Posterior cingulate gyrus (tissue), 11 donors: ENCODE measurements at regions not wholly inside any gene's neighbourhood (a gene's known extent, or its start where the extent isn't known, plus 50 kb on each side); places are given as distances from the start of the nearest gene placed in this dataset.

Experiments used
- DNase-seq, 10 donors: peaks; one replicate each; pipeline versions ENCODE4 v3.0.0 to v3.0.0-alpha.2; 2020 to 2021; ENCODE audit warnings: mixed read lengths in 3 of 10
- intact Hi-C: fragments of 100-400 bp; cut with DNase I; formaldehyde crosslinking; loops from one replicate; pipeline ENCODE4 v1.15.1; 2023

DNA sequence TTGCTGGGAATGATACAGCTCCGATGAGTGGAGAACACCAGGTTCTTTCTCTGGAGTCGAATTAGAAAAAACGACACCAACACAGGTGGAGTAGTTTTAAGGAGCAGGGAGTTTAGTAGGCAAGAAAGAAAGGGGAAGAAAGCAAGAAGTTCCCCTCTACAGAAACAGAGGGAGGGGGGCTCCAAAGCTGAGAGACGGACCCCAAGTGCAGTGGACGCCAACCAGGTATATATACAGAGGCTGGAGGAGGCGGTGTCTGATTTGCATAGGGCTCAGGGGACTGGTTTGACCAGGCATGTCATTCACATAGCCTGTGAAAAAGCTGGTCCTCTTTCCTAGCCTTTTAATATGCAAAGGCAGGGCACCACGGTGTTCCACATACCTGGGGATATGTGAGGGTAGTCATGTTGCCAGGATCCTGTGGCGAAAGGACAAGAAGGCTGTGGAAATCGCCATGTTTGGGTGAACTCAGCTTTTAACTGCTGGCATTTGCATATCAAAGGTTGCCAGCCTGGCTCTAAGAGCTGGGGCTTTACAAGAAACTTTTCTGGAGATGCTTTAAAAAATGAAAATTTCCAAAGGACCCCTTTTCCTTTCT is 887.4 kb upstream of the EPHA6 start:
- intact Hi-C loops, result no loop called here
- DNase-seq, result no peak

DNA sequence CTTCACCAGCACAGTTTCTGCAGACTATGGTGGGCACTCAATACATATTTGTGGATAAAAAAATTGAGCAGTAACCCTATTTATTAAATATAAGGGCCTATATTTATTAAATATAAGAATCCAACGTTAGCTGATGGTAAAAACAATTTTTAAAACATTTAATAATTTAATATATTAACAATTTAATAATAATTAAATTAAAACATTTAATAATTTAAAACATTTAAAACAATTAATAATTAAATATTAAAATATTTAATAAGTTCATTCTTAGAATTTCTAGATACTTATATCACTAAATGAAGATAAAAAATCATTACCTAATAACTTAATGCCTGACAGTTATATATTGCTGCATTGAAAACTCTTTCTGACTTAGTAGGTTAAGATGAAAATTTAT is 880.2 kb upstream of the EPHA6 start:
- intact Hi-C loops, result no loop called here
- DNase-seq, result no peak

DNA sequence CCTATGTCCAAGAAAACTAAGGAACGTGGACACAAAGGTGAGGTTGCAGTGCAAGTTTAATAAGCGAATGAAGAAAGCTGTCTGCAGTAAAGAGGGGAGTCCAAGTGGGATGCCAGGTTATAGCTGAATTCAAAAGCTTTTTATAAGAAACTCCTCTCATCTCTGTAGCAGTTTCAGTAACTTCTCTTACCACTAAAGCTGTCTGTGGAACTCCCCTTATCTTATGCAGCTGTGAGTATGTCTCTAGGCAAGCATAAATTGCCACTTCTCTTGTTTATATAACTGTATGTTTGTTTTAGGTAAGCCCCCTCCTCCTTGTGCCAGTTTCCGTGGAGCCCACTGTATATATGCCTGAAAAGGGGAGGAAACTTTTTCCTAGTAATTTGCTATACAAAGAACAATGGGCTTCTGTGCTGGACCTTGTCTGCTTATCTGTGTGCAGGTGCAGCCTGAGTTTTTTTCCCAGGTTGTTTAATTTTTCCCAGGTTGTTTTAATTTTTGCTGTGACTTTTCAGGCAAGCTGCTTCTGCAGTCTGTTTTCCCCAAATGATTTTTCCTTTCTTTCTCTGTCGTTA is 875.1 kb upstream of the EPHA6 start:
- intact Hi-C loops, result no loop called here
- no peak for DNase-seq

DNA sequence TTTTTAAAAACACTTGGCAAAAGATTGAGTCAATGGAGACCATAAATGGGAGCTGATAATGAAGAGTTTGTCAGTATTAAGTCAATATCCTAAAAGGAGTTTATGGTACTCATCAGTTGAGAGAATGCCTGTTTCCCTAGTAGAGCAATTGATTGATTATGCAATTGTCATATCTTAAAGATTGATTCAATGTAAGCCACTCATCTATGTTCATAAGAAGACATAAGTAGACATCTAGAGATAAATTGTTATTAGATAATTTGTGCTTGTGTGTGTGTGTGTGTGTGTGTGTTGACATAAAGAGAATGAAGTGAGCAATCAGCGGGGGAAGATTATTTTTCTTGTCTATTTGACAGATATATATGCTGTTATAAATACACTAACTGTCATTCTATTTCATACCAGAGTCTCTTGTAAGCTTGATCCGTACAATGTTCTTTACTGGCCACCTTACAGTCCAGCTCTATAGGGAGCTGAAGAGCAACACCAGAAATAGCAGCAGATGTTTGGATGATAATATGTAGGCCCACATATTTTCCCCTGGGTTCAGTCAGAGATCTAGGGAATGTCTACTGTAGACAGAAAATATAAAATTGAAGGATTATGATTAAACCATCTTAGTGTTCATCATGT is 848.6 kb upstream of the EPHA6 start:
- intact Hi-C loops, result no loop called here
- DNase-seq, result no peak

DNA sequence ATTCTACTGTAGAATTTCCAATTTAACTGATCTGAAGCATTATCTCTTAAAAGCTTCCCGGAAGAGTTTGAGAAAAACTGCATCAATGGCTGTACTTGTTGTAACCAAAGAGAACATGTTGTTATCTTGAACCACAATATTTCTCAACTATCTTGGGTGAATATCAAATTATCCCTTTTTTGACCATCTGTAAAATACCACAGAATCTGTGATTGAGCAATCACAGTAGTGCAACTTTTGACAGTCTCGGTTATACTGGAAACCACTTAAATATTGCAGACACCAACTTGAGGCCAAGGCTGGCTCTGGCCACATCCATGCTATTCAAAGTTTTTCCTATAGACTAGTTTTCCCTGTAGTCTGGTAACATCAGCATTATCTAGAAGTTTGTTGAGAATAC is 842.8 kb upstream of the EPHA6 start:
- no peak for DNase-seq
- intact Hi-C loops, result no loop called here

DNA sequence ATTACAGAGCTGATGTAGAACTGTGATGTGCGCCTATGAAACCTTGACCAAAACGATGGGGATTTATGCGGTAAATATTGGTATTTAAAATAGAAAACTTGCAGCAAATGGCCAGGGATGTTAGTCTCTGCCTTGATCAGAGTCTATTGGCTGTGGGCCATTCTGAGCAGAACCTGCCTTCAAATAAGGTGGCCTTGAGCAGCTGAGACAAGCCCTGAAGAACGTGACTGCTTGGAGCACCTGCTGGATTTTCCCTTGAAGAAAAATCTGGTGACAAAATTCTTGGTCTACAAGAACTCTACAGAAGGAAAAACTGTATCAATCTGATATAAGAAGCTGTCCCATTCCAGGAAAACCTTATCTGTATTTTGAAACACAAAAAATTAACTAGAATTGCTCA is 820.1 kb upstream of the EPHA6 start:
- intact Hi-C loops, result no loop called here
- no peak for DNase-seq

DNA sequence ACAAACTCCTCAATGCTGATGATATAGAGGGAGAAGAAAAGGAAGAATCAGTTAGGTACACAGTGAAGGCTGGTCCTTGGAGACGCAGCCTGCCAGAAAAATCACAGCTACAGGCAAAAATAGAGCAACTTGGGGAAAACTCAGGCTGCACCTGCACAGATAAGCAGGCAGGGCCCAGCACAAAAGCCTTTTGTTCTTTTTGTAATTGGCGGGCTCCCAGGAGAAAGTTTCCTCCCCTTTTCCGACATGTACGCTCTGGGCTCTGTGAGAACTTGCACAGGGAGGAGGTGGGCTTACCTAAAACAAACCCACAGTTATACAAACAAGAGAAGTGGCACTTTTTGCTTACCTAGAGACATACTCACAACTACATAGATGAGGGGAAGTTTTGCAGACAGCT is 813.4 kb upstream of the EPHA6 start:
- no peak for DNase-seq
- intact Hi-C loops, result no loop called here

DNA sequence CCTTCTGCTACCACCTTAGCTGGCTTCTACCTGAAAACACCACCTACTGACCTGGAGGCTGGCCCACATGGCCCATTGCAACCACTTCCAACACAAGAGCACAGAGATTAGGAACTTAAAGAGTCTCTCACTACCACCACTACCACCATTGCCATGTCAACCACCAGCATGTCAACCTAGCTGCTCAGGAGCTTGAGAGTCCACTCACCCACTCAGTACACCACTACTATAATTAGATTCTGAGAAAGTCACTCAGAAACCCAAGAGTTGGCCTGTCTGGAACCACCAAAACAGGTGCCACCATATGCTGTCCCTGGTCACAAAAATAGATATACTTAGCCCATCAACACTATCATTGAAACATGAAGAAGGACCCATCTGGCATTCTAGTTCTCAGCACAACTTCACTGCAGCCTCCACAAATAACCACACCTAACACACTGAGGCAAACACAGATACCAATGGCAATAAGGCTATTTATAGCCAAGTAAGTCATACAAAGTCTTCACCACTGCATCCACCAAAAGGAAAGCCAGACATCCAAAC is 806.7 kb upstream of the EPHA6 start:
- no peak for DNase-seq
- intact Hi-C loops, result no loop called here

DNA sequence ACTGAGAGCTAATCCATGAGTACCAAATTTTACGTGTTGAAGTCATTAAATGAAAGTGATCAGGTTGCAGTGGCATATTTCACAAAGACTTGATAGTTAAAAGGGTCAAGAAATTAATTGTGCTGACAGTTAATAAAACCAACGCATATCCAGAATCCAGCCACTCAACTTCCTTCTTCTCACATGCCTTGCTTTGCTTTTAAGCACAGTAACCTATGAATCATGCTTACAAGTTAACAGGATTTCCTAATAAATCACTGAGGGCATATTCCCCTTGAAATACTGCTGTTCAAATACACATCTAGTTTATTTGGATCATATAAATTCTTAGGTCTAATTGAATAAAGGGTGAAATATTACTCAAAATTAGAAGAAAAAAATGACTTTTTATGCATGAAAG is 801.5 kb upstream of the EPHA6 start:
- intact Hi-C loops, result no loop called here
- DNase-seq, result no peak

DNA sequence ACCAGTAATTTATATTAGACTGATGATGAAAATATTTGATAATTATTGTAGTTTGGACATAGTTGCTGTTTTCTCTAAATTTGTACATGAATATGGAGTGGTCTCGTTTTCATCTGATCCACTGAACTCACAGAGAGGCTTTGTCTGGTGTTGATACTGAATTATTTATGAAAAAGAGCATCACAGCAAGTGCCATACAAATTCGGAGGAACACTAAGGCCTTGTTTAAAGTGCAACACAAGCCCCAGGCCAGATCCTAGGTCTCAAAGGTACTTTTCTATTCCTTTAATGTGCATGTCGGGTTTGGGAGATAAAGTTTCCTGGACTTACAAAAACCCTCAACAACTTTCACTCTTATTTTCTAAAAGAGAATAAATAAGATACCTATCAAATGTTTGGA is 796.8 kb upstream of the EPHA6 start:
- intact Hi-C loops, result no loop called here
- no peak for DNase-seq

DNA sequence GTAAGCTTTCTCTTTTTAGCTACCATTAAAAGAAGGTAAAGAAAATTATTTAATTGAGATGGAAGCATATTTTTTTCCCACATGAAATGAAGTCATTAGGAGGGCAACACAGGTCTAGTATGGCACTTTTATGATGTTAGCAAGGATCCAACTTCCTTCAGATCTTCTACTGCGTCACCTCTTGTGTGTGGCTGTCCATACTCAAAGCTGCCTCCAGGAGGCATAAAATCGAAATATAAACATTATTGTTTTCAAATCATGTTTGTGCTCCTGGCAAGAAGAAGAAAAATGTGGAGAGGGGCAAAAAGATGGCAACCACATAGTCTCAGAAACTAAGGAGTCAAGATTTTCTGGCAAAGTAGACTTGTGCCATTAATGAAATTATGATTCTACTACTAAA is 791.7 kb upstream of the EPHA6 start:
- DNase-seq, result no peak
- intact Hi-C loops, result no loop called here

DNA sequence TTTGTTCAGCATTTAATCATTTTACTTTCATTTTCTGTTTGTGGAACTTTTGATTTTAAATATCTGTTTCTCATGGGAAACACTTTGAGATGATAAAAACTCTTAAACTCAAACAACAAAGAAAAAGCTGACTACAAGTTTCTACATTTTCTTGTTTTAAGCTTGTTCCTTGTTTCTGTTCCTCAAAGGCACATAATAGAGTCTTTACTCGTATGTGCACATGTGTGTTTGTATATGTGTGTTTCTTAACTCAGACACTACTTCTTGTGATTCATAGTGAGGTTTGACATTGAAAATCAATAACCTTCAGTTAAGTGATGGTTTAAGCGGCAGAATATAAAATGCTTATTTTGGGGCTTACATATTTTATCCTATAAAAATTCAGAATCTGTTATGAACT is 786.7 kb upstream of the EPHA6 start:
- DNase-seq, result no peak
- intact Hi-C loops, result no loop called here

DNA sequence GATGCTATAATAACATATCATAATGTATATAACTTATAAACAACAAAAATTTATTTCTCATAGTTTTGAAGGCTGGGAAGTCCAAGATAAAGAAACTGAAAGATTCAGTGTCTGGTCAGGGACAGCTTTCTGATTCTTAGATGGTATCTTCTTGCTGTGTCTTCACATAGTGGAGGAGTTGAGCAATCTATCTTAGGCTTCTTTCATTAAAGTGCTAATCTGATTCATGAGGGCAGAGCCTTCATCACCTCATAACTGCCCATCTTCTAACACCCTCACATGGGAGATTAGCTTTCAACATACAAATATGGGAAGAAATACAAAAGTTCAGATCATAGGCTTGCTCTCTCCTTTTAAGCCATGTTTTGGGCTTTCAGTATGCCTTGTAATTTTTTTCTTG is 774.8 kb upstream of the EPHA6 start:
- intact Hi-C loops, result no loop called here

DNA sequence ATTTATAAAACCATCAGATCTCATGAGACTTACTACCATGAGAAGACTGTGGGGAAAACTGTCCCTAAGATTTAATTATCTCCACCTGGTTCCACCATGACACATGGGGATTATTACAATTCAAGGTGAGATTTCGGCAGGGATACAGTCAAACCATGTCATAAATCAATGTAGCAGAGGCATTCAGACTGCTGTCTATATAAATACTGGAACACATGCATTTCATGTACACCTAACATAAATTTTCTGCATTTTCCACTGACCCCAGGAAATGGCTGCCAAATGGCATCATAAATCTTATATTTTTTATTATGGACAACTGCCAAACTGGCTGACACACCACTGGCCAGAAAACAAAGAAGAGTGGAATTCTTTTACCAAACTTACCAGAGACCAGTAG is 755.1 kb upstream of the EPHA6 start:
- intact Hi-C loops, result no loop called here
- no peak for DNase-seq

More for the DNA sequence above, 774.8 kb upstream of the EPHA6 start:
- DNase-seq, result no peak

DNA sequence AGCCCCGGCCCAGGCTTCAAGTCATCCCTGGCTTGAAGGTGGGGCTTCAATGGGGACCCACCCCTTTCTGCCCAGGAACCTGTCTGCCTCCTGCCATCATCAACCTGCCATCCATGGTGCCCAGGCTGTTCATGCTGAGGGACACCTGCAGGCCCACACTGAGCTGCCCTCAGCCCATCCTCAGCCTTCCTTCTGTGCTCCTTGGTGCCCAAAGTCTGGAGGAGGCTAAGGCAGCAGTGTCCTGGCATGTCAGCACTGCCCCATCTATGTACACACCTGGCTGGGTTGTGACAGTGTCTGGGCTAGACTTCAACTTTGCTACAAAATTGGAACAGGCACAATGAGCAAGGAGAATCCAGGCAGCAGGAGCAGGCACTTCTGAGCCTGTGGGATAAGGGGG is 745.3 kb upstream of the EPHA6 start:
- intact Hi-C loops, result no loop called here
- DNase-seq, result no peak

DNA sequence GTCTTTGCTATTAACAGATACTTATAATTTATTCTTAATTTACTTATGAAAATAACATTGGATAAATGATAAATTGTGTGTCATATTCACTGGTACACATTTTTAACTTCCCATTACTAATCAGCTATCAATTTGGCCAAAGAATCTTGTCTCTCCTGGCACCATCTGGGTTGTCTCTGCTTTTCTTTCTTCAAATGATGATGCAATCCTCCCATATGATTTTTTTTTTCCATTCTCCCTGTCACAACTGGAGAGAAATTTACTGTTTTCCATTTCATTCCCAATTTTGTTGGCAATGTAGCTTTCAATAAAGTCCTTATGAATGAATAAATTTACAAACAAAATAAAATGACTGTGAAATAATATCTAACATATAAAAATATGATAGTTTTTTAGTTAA is 743.7 kb upstream of the EPHA6 start:
- intact Hi-C loops, result no loop called here
- DNase-seq, result no peak

DNA sequence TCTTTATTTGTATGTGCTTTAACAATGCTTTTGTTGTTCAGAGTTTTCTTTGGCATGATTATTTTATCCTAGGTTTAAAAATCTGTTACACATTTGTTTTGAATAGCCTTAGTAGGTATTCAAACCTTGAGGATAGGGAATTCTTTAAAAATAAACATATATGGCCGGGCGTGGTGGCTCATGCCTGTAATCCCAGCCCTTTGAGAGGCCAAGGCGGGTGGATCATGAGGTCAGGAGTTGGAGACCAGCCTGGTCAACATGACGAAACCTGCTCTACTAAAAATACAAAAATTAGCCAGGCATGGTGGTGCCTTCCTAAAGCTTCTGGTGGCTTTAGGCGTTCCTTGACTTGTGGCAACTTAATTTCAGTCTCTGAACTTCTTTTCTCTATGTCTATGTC is 743.3 kb upstream of the EPHA6 start:
- no peak for DNase-seq
- intact Hi-C loops, result no loop called here

DNA sequence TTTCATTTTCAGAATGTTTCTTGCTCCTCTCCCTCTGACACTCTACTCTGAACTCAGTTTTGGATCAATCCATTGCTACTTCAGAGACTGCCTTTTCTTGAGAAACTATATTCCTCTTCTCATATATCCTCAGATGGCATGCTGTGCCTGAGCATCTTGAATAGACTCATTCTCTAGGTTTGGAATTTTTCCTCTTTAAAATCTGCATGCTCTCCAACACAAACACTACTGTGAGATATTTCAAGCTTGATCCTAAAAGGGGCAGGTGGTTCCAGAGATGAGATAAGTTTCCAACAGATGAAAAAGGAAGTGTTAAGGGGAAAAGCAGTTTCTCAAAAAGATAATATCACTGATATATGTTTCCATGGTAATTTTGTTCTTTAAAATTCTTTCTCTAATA is 742.2 kb upstream of the EPHA6 start:
- no peak for DNase-seq
- intact Hi-C loops, result no loop called here

DNA sequence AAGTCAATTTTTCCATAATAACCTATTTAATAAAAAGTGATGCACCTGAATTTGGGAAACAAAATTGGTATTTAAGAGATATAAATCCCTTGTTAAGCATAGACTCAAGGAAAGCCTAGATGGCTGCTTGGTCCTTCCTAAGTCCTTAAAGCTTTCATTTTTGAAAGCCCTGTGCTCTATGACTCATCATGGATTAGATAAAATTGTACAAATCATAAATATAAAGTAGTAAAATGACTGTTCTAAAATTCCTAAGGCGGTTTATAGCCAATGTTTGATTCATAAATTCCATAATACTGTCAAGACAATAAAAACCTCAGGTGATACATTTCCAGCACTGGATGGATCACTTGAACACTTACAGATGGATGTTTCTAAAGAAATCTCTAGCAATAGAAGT is 730.8 kb upstream of the EPHA6 start:
- intact Hi-C loops, result no loop called here
- DNase-seq, result no peak

DNA sequence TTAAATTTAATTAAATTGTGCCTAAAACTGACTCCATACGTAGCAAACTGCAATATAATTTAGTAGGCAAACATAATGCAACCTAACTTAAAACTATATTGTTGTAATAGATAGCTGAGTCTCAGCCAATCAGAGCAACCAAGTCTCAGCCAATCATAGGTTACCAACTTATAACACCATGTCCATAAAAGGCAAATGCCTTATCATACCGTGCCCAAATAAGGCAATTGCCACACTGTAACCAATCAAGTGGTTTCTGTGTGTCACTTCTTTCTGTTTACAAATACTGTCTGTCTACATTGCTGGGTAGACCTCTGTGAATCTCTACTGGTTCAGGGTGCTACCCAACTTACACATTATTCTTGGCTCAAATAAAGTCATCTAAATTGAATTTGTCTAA is 728.4 kb upstream of the EPHA6 start:
- intact Hi-C loops, result no loop called here
- no peak for DNase-seq

DNA sequence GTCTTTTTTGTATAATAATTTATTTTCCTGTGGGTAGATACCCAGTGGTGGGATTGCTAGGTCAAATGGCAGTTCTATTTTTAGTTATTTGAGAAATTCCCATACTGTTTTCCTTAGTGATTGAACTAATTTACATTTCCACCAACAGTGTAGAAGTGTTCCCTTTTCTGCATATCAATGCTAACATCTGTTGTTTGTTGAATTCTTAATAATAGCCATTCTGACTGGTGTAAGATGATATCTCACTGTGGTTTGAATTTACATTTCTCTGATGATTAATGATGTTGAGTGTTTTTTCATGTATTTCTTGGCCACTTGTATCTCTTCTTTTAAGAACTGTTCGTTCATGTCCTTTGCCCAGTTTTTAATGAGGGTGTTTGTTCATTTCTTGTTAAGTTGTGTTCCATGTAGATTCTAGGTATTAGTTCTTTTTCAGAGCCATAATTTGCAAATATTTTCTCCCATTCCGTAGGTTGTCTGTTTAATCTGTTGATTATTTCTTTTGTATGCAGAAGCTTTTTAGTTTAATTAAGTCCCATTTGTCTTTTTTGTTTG is 713.3 kb upstream of the EPHA6 start:
- no peak for DNase-seq

DNA sequence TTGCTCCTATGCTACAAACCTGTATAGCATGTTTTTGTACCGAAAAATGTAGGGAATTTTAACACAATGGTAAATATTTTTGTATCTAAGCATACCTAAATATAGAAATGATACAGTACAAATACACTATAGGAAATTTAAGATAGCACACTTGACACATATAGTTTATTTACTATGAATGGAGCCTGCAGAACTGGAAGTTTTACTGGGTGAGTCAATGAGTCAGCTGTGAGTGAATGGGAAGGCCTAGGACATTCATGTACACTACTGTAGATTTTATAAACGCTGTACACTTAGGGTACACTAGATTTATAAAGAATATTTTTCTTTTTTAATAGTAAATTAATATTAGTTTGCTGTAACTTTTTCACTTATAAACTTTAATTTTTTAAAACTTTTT is 707.7 kb upstream of the EPHA6 start:
- no peak for DNase-seq
- intact Hi-C loops, result no loop called here

More for the DNA sequence above, 713.3 kb upstream of the EPHA6 start:
- intact Hi-C loops, result no loop called here
